Activated CD8-positive, alpha-beta T cell treated with anti-CD3 and anti-CD28 coated beads, Interleukin-2, amount 10 ng/mL, durations not matched to agents 7 days and 5 days (primary cell): ENCODE measurements at regions not wholly inside any gene's neighbourhood (a gene's known extent, or its start where the extent isn't known, plus 50 kb on each side); places are given as distances from the start of the nearest gene placed in this dataset.

Source experiments
- ATAC-seq: fragments of 150-1000 bp; cut with Tn5 transposase; one replicate; pipeline ENCODE4 v1.10.0; 2021; ENCODE audit warnings: moderate library complexity
- CTCF ChIA-PET: fragments of 350-600 bp; sonication (Branson Sonifier 250); formaldehyde crosslinking; loops from one replicate; lab custom pipeline; 2021; ENCODE audit warnings: antibody characterized with exemption; lab: Charles Lee
- POLR2A ChIA-PET: fragments of 350-600 bp; sonication (Branson Sonifier 250); formaldehyde crosslinking; loops from one replicate; lab custom pipeline; 2021; ENCODE audit warnings: antibody characterized with exemption; lab: Charles Lee
- DNase-seq: peaks from one replicate; pipeline ENCODE4 v3.0.0-alpha.2; 2020
- H3K27ac Mint-ChIP-seq: one replicate; pipeline ENCODE4 v1.8.0; 2021; ENCODE audit warnings: mild to moderate bottlenecking, mixed read lengths
- H3K27me3 Mint-ChIP-seq: one replicate; pipeline ENCODE4 v1.8.0; 2021; ENCODE audit warnings: low read depth, mixed read lengths
- H3K36me3 Mint-ChIP-seq: one replicate; pipeline ENCODE4 v1.8.0; 2021; ENCODE audit warnings: low read depth, mixed read lengths
- H3K4me1 Mint-ChIP-seq: one replicate; pipeline ENCODE4 v1.8.0; 2021; ENCODE audit warnings: low read depth, mixed read lengths
- H3K4me3 Mint-ChIP-seq: one replicate; pipeline ENCODE4 v1.8.0; 2021; ENCODE audit warnings: mild to moderate bottlenecking, mixed read lengths
- H3K9me3 Mint-ChIP-seq: one replicate; pipeline ENCODE4 v1.8.0; 2022; ENCODE audit warnings: mixed read lengths; ENCODE audit not compliant: insufficient read depth

GRCh38 chr19:30743702-30744101, 371.5 kb downstream of the ZNF536 start:
- Mint-ChIP-seq H3K4me3 (no peak overlapping the region), H3K4me1 (no peaks in the 10 kb centered on the region), H3K27ac (no peak overlapping the region), H3K27me3 (no peaks in the 10 kb centered on the region), H3K36me3 (no peaks in the 10 kb centered on the region), H3K9me3 (no peaks in the 10 kb centered on the region)
- DNase-seq (no peak), ATAC-seq (no peak)
- CTCF ChIA-PET = no interaction called here
- POLR2A ChIA-PET = no interaction called here

GRCh38 chr19:30743011-30743410, 370.8 kb downstream of the ZNF536 start:
- no peak for ATAC-seq
- DNase-seq = no peak
- ChIA-PET CTCF (no interaction called here), POLR2A (interaction anchor here (0.6 kb wide), 1 partner anchor 131 kb away, joined by 3 read pairs; no protein-coding TSS in a partner anchor)
- no peaks in the 10 kb centered on the region for H3K36me3 Mint-ChIP-seq
- no peaks in the 10 kb centered on the region for H3K9me3 Mint-ChIP-seq
- no peak overlapping the region for H3K27ac Mint-ChIP-seq
- H3K27me3 Mint-ChIP-seq = no peaks in the 10 kb centered on the region
- no peaks in the 10 kb centered on the region for H3K4me1 Mint-ChIP-seq
- H3K4me3 Mint-ChIP-seq = no peak overlapping the region

- H3K27ac Mint-ChIP-seq = no peak overlapping the region
- DNase-seq = no peak
- H3K4me3 Mint-ChIP-seq = no peak overlapping the region
- CTCF ChIA-PET = no interaction called here
- POLR2A ChIA-PET = interaction anchor here (0.6 kb wide), 1 partner anchor 132 kb away, joined by 3 read pairs; no protein-coding TSS in a partner anchor
- no peaks in the 10 kb centered on the region for H3K36me3 Mint-ChIP-seq
- H3K9me3 Mint-ChIP-seq = no peaks in the 10 kb centered on the region
- H3K4me1 Mint-ChIP-seq = no peaks in the 10 kb centered on the region
- no peaks in the 10 kb centered on the region for H3K27me3 Mint-ChIP-seq
- no peak for ATAC-seq
Observed at GRCh38 chr19:30742406-30742938, 370.3 kb downstream of the ZNF536 start.

- no peaks in the 10 kb centered on the region for H3K27me3 Mint-ChIP-seq
- no peak overlapping the region for H3K27ac Mint-ChIP-seq
- POLR2A ChIA-PET = no interaction called here
- CTCF ChIA-PET = no interaction called here
- H3K9me3 Mint-ChIP-seq = no peaks in the 10 kb centered on the region
- H3K36me3 Mint-ChIP-seq = no peaks in the 10 kb centered on the region
- DNase-seq = no peak
- no peak for ATAC-seq
- no peak overlapping the region for H3K4me3 Mint-ChIP-seq
- H3K4me1 Mint-ChIP-seq = no peaks in the 10 kb centered on the region
Observed at GRCh38 chr19:30741566-30741965, 369.4 kb downstream of the ZNF536 start.

- ChIA-PET CTCF (no interaction called here), POLR2A (no interaction called here)
- no peak for DNase-seq
- no peak for ATAC-seq
- H3K4me1 Mint-ChIP-seq = no peaks in the 10 kb centered on the region
- no peak overlapping the region for H3K4me3 Mint-ChIP-seq
- H3K27me3 Mint-ChIP-seq = no peaks in the 10 kb centered on the region
- no peaks in the 10 kb centered on the region for H3K9me3 Mint-ChIP-seq
- H3K27ac Mint-ChIP-seq = no peak overlapping the region
- H3K36me3 Mint-ChIP-seq = no peaks in the 10 kb centered on the region
Observed at GRCh38 chr19:30739394-30739793, 367.2 kb downstream of the ZNF536 start.

- ATAC-seq (no peak), DNase-seq (no peak)
- Mint-ChIP-seq H3K27ac (no peak overlapping the region), H3K36me3 (no peaks in the 10 kb centered on the region), H3K4me1 (no peaks in the 10 kb centered on the region), H3K4me3 (no peak overlapping the region), H3K9me3 (no peaks in the 10 kb centered on the region), H3K27me3 (no peaks in the 10 kb centered on the region)
- ChIA-PET CTCF (no interaction called here), POLR2A (no interaction called here)
Observed at GRCh38 chr19:30738047-30738446, 365.9 kb downstream of the ZNF536 start.

GRCh38 chr19:30734669-30735068, 362.5 kb downstream of the ZNF536 start:
- Mint-ChIP-seq H3K4me1 (peaks cover 5% of the 10 kb centered on the region), H3K9me3 (no peaks in the 10 kb centered on the region), H3K36me3 (no peaks in the 10 kb centered on the region), H3K4me3 (no peak overlapping the region), H3K27ac (no peak overlapping the region), H3K27me3 (no peaks in the 10 kb centered on the region)
- DNase-seq = no peak
- ChIA-PET CTCF (no interaction called here), POLR2A (no interaction called here)
- no peak for ATAC-seq

- no peaks in the 10 kb centered on the region for H3K36me3 Mint-ChIP-seq
- no peaks in the 10 kb centered on the region for H3K9me3 Mint-ChIP-seq
- no peak overlapping the region for H3K4me3 Mint-ChIP-seq
- CTCF ChIA-PET = no interaction called here
- ATAC-seq (no peak), DNase-seq (no peak)
- peaks cover 5% of the 10 kb centered on the region for H3K4me1 Mint-ChIP-seq
- POLR2A ChIA-PET = no interaction called here
- no peak overlapping the region for H3K27ac Mint-ChIP-seq
- no peaks in the 10 kb centered on the region for H3K27me3 Mint-ChIP-seq
Observed at GRCh38 chr19:30733826-30734550, 361.8 kb downstream of the ZNF536 start.

- Mint-ChIP-seq H3K4me1 (peaks cover 5% of the 10 kb centered on the region), H3K4me3 (no peak overlapping the region), H3K27me3 (no peaks in the 10 kb centered on the region), H3K27ac (no peak overlapping the region), H3K9me3 (no peaks in the 10 kb centered on the region), H3K36me3 (no peaks in the 10 kb centered on the region)
- DNase-seq (no peak), ATAC-seq (no peak)
- CTCF ChIA-PET = no interaction called here
- POLR2A ChIA-PET = interaction anchor here (0.6 kb wide), 1 partner anchor 280 kb away, joined by 3 read pairs; no protein-coding TSS in a partner anchor
Observed at GRCh38 chr19:30731591-30731990, 359.4 kb downstream of the ZNF536 start.

- Mint-ChIP-seq H3K4me3 (no peak overlapping the region), H3K27me3 (no peaks in the 10 kb centered on the region), H3K9me3 (no peaks in the 10 kb centered on the region), H3K4me1 (peaks cover 5% of the 10 kb centered on the region), H3K36me3 (no peaks in the 10 kb centered on the region), H3K27ac (no peak overlapping the region)
- ChIA-PET POLR2A (no interaction called here), CTCF (no interaction called here)
- DNase-seq (no peak), ATAC-seq (no peak)
Observed at GRCh38 chr19:30729451-30729850, 357.3 kb downstream of the ZNF536 start.

GRCh38 chr19:30722761-30723160, 350.6 kb downstream of the ZNF536 start:
- Mint-ChIP-seq H3K9me3 (no peaks in the 10 kb centered on the region), H3K27ac (no peak overlapping the region), H3K4me1 (peaks cover 8% of the 10 kb centered on the region), H3K36me3 (no peaks in the 10 kb centered on the region), H3K4me3 (no peak overlapping the region), H3K27me3 (peaks cover 10% of the 10 kb centered on the region)
- DNase-seq (no peak), ATAC-seq (no peak)
- ChIA-PET CTCF (no interaction called here), POLR2A (no interaction called here)

- Mint-ChIP-seq H3K4me1 (peaks cover 8% of the 10 kb centered on the region), H3K27ac (no peak overlapping the region), H3K9me3 (no peaks in the 10 kb centered on the region), H3K36me3 (no peaks in the 10 kb centered on the region), H3K27me3 (peaks cover 10% of the 10 kb centered on the region), H3K4me3 (no peak overlapping the region)
- ATAC-seq (no peak), DNase-seq (no peak)
- ChIA-PET POLR2A (no interaction called here), CTCF (no interaction called here)
Observed at GRCh38 chr19:30722186-30722585, 350.0 kb downstream of the ZNF536 start.
